Cerebellar cortex (tissue), 1 donor: ENCODE measurements at regions not wholly inside any gene's neighbourhood (a gene's known extent, or its start where the extent isn't known, plus 50 kb on each side); places are given as distances from the start of the nearest gene placed in this dataset.
A peak's percentile ranks its signal among the peaks of the same experiment; 100 is the strongest.

Experiments used
- DNase-seq: peaks from one replicate; pipeline ENCODE4 v3.0.0-alpha.2; 2015; ENCODE audit warnings: low spot score

DNA sequence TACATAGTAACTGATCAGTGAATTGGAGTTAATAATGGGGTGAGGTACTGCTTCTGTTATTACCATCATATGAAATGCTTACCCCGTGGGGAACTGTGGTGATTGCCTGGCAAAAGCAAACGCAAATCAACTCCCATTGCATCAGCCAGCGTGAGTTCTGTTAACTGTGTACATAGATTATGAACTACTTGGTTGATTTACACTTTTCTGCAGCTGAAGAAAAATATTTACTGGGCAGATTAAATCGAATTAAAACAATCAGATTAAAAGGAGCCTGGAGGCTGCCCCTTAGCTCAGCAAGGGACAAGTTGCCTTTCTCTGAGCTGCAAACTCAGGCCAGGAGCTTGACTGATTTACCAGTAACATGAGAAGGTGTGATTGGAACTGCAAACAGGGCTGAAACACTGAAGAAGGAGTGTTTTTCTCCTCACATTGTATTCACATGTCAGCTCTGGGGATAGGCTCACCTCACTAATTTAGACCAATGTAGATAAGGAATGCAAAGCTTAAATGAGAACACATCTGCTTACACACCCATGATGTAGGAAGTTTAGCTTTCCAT, 220.1 kb downstream of the OSR1 start:
- DNase-seq = no peak

DNA sequence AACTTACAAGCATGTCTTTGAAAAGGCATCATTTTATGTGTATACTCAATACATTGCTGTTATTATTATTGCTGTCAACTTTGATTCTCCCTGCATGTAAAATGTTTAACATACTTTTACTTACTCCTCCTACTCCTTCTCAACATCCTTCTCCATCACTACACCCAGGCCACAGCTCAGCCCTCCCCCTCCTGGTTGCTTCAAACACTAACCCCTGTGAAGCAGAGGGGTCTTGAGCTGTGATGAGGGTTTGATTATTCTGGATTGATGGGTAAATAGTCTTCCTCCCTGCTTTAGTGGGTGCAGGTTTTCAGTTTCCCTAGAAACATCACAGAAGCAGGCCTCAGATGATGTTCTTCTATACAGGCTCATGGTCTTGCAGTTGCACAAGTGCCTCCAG, 221.0 kb downstream of the OSR1 start:
- no peak for DNase-seq

DNA sequence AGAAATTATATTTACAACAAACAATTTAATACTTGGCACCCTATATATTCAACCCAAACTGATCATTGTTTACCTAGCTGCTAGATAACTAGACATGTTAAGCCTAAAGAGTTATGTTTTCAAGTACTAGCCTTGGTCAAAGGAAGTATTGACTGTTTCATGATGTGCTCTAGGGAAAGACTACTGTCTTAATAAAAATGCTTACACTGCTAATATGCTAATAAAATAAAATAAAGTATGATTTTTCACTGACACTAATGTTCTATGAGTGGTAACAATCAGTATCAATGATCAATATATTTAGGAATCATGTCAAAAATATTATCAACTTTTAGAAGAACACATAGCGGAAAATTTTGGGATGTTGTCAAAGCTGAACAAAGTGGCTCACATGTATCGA, 225.5 kb downstream of the OSR1 start:
- no peak for DNase-seq

DNA sequence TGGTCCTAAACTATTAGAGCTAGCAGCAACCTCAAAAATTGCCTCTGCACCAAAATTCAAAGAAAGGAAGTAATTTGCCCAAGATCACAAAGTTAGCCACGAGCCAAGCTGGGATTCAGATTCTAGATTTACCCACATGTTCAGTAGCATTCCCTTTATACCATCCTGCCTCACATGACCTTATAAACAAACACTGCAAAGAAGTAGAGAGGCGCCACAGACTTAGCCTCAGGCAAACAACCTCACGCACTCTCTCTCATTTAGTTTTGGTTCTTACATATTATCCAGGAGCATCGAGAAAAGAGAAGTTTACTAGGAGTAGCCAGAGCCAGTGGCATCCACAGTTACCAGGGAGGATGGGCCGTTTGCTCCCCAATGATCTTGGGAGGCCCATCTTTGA, 226.6 kb downstream of the OSR1 start:
- DNase-seq = no peak

DNA sequence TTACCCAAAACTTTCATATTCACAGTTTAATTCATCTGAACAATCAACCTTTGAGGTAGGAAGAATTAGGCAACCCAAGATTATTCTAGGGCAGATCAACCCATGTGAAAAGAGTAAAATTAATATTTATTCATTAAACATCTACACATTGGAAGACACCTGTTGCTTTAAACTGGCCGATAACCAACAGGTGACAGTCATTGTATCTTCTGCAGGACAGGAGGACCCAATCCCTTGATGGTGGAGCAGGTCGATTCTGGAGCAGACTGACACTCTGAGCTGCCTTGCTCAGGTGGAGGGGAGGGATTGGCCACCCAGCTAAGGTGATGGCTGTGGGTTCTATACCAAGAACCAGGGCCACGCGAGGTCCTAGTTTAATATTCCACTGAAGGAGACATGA, 230.3 kb downstream of the OSR1 start:
- DNase-seq = no peak

DNA sequence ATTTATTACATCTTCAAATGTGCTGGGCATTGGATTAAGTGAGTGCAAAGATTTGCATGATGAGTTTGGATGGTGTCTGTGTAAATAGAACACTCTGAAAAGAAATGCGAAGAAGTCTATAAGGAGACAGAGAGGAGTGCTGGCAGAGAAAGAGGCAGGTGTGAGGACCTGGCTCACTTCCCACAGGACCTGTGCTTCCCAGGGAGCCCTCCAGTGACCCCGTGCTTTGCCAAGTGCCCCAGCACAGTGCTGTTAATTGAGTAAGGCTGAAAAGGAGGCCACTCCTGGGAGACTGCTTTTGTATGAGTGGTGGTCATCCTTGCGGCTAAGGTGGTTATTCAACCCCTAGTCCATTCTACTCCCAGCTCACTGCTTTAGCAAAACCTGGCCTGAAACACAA, 230.8 kb downstream of the OSR1 start:
- no peak for DNase-seq

DNA sequence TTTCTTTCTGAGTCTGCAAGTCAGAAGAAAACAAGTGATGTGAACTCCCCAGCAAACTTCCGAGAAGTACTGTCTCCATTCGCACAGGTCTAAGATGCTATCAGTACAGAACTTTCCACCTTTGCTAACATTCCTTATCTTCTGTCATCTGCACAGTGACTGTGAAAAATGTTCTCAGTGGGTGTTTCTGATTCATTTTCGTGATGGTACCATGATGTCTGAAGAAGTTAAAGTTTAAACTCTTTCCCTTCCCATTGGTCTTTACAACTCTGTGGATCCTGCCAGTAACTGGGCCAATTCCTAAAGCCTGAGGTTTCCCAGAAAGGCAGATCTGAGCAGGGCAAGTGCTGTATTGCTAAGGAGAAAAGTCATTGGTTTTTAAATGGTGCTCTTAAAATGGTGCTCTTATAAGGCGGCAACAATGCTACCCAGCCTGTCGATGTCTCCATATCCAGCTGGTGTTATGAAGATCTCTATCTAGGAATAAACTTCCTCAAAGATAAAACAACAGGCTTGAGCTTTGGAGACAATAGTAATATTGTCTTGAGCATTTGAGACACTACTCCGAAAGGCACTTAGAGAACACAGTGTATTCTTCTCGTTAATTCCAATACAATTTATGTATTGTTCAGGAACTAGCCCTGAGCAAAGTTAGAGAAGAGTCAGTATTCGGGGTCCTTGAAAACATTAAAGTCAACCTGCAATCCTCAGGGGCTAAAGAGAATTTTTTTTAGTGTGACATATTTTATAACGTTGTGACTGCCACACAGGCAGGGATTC, 232.3 kb downstream of the OSR1 start:
- no peak for DNase-seq

DNA sequence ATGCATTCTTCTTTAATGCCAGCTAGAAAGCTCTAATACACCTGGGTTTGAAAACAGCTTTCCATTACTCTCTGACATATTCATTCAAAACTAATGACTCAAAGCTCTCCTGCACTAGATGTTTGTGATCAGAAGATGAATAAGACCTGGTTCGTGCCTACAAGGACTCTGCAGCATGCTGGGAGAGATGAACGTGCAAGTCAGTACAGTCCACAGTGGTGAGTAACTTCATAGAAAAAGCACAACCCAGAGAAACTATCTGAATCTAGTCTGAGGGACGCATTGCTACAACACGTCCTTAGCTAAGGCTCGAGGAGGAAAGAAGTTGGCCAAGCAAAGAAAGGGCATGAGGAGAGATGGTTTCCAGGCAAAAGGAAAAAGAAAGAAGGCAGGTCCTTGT, 234.3 kb downstream of the OSR1 start:
- no peak for DNase-seq

DNA sequence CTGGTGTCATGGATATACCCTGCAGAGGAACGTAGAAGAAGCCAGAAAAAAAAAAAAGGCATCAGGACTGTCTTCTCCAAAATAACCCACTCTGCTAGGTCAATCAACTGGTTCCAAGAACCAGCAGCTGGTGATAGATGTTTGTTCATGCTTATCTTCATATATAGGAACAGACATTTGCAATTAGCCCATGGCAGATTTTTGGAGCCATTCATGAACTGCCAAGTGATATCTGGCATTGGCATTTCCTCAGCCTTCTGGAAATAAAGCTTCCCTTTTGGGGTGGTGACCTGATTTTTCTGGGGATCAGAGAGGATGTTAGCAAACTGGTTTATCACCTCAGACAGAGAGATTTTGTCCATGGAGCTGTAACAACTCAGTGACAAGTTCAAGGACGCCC, 234.9 kb downstream of the OSR1 start:
- DNase-seq = peak; percentile 54

DNA sequence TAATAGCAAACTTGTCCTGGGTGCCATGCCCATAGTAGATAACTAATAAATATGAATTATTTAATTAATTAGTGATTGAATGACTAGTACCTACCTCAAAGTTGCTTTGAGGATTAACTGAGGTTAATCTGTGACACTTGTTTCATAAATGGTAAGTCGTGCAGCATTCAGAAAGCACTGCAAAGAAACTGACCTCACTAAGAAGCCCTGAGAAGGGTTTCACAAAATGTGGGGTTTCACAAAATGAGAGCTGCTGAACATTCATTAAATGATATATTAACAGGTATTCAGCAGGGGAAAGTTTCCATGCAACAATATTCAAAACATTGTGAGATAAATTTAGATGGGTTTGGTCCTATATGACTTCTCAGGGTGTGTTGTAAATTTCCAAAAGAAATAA, 236.2 kb downstream of the OSR1 start:
- no peak for DNase-seq

DNA sequence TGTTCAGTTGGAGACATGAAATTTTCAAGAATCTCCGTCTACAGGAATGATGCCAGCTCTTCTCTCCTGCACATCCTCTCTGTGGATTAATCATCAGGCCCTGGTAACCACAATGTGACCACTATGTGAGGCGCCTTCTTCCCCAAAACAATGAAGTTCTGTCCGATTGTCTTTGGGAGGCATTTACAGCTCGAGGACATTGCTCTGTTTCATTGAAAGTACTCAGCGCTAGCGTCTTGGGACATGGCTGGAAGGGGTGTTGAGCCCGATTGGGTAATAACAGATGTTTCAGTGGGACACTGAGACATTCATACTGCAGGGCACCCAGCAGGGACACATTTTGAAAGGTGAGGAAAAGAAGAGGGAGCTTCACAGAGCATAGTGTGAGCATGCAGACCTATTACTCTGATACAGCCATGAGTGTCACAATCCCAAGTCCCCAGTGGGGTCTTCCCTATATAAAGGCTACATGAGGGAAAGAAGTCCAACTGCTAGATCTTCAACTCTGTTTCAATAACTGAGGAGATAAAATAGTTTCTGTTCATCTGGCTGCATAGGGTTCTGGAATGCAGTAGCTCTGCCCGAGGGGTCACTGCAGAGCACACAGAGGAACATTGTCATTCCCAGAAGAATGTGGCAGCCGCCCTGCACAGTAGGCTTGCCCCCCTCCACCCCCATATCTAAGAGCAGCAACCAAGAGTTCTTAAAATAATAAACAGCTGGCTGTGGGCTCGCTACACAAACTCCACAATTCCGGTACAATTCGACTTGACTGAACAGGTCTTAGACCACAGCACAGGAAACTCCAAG, 237.3 kb downstream of the OSR1 start:
- DNase-seq = no peak

DNA sequence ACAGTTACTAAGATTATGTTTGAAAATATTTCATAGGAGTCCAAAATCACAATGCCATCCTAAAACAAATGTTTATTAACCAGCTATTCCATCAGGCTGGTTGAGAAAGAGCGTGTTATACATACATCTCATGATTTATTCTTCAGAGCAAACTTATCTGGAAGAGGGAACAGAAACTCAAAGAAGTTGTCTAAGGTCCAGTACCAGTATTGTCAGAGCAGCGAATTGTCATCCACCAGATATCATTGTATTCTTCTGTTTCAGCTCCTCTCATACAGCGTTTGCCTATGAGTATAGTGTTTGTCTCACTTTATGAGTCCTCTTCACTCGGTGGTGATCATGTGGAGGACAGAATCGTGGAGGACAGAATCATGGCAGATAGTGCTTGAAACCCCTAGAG, 238.2 kb downstream of the OSR1 start:
- DNase-seq = no peak

DNA sequence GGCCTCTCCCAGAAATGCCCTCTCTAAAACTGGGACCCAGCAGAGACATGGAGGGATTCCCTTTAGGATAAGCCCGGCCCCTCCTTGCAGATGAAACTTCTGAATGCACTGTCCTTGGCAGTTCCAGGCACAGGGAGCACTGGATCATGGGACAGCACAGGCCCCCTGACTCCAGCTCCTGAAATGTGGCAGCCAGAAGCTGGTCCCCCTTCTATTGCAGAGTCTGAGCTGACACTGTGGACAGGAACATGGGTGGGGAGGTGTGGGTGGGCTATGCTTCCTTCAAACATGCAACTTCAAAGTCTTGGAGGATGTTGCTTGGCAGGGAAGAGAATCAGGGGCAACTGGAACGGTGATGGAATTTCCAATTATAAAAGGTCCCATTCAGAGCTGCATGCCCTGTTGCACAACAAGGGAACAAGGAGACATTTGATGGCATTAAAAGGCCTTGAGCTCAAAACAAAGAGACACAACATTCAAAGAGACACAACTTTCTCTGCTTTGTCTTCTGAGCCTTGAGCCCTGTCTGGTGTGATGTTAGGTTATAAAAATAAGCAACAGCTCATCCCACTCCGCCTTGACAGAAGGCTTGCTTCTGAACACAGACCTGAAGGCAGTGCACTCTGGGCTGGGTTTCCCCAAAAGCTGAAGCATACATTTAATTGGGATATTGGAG, 239.0 kb downstream of the OSR1 start:
- no peak for DNase-seq

DNA sequence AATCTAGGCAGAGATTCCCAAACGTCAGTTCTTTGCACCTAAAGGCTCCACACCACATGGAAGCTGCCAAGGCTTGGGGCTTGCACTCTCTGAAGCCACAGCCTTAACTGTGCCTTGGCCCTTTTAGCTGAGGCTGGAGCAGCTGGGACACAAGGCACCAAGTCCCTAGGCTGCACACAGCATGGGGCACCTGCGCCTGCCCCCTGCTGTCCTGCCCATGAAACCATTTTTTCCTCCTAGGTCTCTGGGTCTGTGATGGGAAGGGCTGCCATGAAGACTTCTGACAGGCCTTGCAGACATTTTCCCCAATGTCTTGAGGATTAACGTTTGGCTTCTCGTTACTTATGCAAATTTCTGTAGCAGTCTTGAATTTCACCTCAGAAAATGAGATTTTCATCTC, 241.5 kb downstream of the OSR1 start:
- no peak for DNase-seq

DNA sequence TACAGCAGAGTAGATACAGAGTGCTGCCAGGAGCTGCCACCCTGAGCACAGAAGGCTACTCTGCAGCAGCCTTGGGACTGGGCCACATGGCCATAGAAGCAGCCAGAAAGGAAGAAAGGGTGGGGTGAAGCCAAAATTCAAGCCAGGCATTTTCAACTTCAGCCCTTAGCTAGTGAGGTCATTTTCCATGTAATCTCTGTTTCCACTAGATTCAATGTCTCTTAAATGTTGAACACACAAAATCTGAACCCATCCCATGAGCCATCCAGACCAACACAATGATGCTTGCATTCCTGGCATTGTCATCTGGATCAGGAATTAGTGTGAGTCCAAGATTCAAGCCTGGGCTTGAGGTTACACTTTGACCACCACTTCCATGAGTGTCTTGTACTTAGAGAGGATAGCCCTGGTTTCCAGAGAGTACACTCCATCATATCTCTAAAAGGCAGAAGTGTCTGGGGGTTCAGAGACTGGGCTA, 243.6 kb downstream of the OSR1 start:
- DNase-seq = peak; percentile 91

DNA sequence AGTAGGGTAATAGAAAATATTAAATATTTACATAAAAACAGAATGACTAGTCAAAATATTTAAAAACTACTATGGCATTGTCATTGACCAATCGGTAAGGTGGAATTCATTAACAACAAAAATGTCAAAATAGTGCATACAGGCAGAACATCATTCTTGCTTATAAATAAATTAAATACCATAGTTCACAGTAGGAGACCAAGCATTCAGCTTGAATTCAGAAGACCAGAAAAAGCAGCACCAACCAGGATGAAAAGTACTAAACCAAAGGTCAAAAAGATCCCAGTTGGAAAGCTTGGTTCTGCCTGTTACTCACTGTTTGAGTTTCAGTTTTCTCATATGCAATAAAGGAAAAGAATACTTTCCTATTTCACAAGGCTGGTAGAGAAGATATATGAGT, 244.3 kb downstream of the OSR1 start:
- no peak for DNase-seq

DNA sequence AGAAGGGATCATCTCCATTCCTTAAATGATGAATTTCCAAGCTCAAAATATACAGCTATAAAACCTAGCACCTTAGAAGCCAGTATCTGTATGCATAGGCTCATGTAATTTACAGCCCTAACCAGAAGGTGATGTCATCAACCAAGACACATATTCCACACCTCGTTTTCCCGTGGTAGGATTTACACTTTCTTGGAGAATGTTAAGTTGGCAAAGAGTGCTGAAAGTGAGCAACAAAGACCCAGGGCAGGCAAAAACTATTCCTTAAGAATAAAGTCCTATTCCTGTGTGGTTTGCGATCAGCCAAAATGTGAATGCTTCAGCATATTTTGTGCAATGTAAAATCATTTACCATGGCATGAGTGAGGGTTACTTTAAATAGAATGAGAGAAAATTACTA, 247.1 kb downstream of the OSR1 start:
- DNase-seq = no peak

DNA sequence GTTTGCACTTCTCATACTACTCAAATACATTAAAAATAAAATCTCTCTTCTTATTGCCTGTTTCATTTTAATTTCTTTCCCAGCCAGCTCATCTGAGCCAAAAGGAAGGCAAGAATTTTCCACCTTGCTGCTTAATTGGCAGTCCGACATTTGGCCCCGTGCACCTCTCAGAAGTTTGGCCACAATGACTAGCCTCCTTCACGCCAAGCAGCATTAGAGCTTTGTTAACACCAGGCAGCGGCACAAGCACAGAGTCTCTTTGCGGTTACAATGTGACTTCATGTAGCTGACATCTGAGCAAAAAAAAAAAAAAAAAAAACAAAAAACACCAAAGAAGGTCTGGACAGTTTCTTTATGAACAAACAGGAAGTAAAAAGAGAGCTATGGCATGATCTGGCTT, 248.9 kb downstream of the OSR1 start:
- peak; percentile 93 for DNase-seq

DNA sequence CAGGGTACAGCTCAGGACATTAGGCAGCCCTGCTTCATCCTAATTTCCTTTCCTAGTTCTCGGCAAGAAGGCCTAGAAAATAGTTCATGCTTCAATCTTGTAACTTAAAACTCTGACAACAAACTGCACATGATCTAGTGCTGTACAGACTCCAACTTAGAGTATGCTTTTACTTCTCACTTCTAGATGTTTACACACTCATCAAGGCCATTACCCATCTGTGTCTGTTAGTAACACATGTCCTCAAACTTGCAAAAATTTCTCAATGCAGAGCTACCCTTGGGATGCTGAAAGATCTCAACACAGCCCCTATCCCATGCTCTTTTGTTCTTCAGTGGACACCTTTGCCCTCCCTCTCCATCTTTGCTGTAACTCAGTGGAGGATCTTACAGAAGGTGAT, 252.0 kb downstream of the OSR1 start:
- no peak for DNase-seq

DNA sequence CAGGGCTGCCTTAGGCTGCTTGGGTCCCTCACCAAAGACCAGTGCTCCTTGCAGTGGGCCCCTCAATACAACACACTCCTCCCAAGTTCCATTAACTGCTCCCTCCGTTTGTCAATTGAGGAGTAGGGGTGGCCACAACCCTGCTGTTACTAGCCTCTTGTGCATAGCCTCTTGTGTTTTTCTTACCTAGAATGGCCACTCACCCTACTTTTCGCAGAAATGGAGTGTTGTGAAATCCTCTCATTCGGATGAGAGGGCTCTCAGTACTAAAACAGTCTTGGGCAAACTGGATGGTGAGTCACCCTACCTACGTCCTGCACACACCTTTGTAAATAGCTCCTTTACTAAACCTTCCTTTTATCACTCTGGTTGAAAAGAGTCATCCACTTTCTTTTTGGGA, 253.9 kb downstream of the OSR1 start:
- DNase-seq = no peak

DNA sequence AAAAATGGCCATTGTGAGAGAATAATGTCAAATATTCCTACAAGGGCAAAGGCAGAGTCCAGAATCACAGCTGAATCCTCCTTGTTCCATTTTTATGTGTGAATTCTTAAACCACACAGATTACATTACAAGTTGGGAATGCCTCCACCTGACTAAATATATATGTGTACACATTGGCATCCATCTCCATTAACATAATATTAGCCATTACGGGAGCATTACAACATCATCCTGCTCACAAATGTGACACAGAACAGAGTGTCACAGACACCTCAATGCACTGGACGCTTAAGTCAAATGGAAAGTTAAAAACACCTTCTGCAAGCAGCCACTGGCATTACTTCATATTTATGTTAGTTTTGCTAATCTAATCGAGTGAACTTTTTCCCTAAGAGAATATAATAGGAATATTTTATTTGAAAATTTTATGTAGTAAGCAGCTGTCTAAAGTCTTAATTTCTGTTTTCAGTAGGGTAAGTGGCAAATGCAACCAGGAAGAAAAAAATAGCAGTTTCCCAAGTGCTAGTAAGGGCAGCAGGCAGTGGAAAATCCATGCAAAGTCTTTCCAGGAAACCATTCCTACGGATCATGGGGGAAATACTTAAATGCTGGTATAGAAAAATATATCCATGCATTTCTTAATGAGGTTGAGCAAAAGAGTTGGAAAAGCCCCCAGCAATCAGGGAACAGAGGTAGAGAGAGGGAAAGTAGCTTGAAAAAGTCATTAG, 255.6 kb downstream of the OSR1 start:
- no peak for DNase-seq

DNA sequence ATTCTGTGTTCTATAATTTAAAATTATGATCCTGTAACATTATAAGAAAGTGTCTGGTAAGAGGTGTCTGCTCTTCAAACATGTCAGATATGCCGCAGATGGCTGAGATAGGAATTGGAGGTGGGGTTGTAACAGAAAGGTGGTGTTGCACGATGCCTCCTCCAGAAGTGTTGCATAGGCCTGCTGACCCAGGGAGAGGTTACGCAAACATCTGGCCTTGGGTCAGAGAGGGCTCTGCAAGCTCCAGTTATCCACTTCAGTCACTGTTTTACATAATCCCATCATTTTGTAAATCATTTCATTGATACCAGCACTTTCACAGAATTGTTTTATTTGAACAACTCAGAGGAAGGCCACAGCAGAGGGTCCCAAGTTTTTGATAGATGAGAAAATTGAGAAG, 256.5 kb downstream of the OSR1 start:
- DNase-seq = no peak
